ENCODE measurements at regions not wholly inside any gene's neighbourhood (a gene's known extent, or its start where the extent isn't known, plus 50 kb on each side); places are given as distances from the start of the nearest gene placed in this dataset.

GRCh38 chr2:217667035-217667434, 335.8 kb downstream of the TNS1 start:
- Histone ChIP-seq H3K27me3 (ENCODE audit: control insufficient read depth, insufficient read depth, low read length) (no peaks in the 10 kb centered on the region), H3K27ac (ENCODE audit: low read depth, low read length) (peak overlapping the region; percentile 47), H3K36me3 (ENCODE audit: control insufficient read depth, insufficient read depth, low read length) (no peaks in the 10 kb centered on the region), H3K4me1 (ENCODE audit: control insufficient read depth, insufficient read depth, low read length) (no peaks in the 10 kb centered on the region), H3K9me3 (ENCODE audit: control insufficient read depth, insufficient read depth, low read length) (no peaks in the 10 kb centered on the region), H3K4me3 (ENCODE audit: low read depth, low read length) (no peak overlapping the region)
- WGBS (ENCODE audit: insufficient coverage), result 78% methylated on average over 2 of the region's 2 CpGs
- DNase-seq (ENCODE audit: low read depth in 4 of 6, low spot score in 6 of 6), result no peak

GRCh38 chr2:217666338-217666737, 336.5 kb downstream of the TNS1 start:
- H3K9me3 ChIP-seq (ENCODE audit: control insufficient read depth, insufficient read depth, low read length), result no peaks in the 10 kb centered on the region
- H3K27ac ChIP-seq (ENCODE audit: low read depth, low read length), result no peak overlapping the region
- no peaks in the 10 kb centered on the region for H3K36me3 ChIP-seq (ENCODE audit: control insufficient read depth, insufficient read depth, low read length)
- 100% methylated on average over 1 of the region's 2 CpGs for WGBS (ENCODE audit: insufficient coverage)
- H3K27me3 ChIP-seq (ENCODE audit: control insufficient read depth, insufficient read depth, low read length), result no peaks in the 10 kb centered on the region
- H3K4me1 ChIP-seq (ENCODE audit: control insufficient read depth, insufficient read depth, low read length), result no peaks in the 10 kb centered on the region
- DNase-seq (ENCODE audit: low read depth in 4 of 6, low spot score in 6 of 6), result no peak
- H3K4me3 ChIP-seq (ENCODE audit: low read depth, low read length), result no peak overlapping the region

- Histone ChIP-seq H3K27ac (ENCODE audit: low read depth, low read length) (no peak overlapping the region), H3K27me3 (ENCODE audit: control insufficient read depth, insufficient read depth, low read length) (no peaks in the 10 kb centered on the region), H3K36me3 (ENCODE audit: control insufficient read depth, insufficient read depth, low read length) (no peaks in the 10 kb centered on the region), H3K4me3 (ENCODE audit: low read depth, low read length) (no peak overlapping the region), H3K4me1 (ENCODE audit: control insufficient read depth, insufficient read depth, low read length) (no peaks in the 10 kb centered on the region), H3K9me3 (ENCODE audit: control insufficient read depth, insufficient read depth, low read length) (no peaks in the 10 kb centered on the region)
- no peak for DNase-seq (ENCODE audit: low read depth in 4 of 6, low spot score in 6 of 6)
- WGBS (ENCODE audit: insufficient coverage), result 83% methylated on average over 1 of the region's 2 CpGs
Measured at GRCh38 chr2:217664761-217665160, 338.0 kb downstream of the TNS1 start.

GRCh38 chr2:217662984-217663602, 339.7 kb downstream of the TNS1 start:
- Histone ChIP-seq H3K27me3 (ENCODE audit: control insufficient read depth, insufficient read depth, low read length) (no peaks in the 10 kb centered on the region), H3K4me1 (ENCODE audit: control insufficient read depth, insufficient read depth, low read length) (no peaks in the 10 kb centered on the region), H3K36me3 (ENCODE audit: control insufficient read depth, insufficient read depth, low read length) (no peaks in the 10 kb centered on the region), H3K4me3 (ENCODE audit: low read depth, low read length) (no peak overlapping the region), H3K27ac (ENCODE audit: low read depth, low read length) (no peak overlapping the region), H3K9me3 (ENCODE audit: control insufficient read depth, insufficient read depth, low read length) (no peaks in the 10 kb centered on the region)
- DNase-seq (ENCODE audit: low read depth in 4 of 6, low spot score in 6 of 6), result no peak
- WGBS (ENCODE audit: insufficient coverage), result 94% methylated on average over 3 of the region's 3 CpGs

GRCh38 chr2:217661378-217661777, 341.4 kb downstream of the TNS1 start:
- H3K9me3 ChIP-seq (ENCODE audit: control insufficient read depth, insufficient read depth, low read length), result no peaks in the 10 kb centered on the region
- no peaks in the 10 kb centered on the region for H3K27me3 ChIP-seq (ENCODE audit: control insufficient read depth, insufficient read depth, low read length)
- no peak overlapping the region for H3K27ac ChIP-seq (ENCODE audit: low read depth, low read length)
- H3K36me3 ChIP-seq (ENCODE audit: control insufficient read depth, insufficient read depth, low read length), result no peaks in the 10 kb centered on the region
- DNase-seq (ENCODE audit: low read depth in 4 of 6, low spot score in 6 of 6), result no peak
- no peak overlapping the region for H3K4me3 ChIP-seq (ENCODE audit: low read depth, low read length)
- H3K4me1 ChIP-seq (ENCODE audit: control insufficient read depth, insufficient read depth, low read length), result peaks cover 11% of the 10 kb centered on the region

- Histone ChIP-seq H3K4me3 (ENCODE audit: low read depth, low read length) (no peak overlapping the region), H3K27me3 (ENCODE audit: control insufficient read depth, insufficient read depth, low read length) (no peaks in the 10 kb centered on the region), H3K27ac (ENCODE audit: low read depth, low read length) (no peak overlapping the region), H3K36me3 (ENCODE audit: control insufficient read depth, insufficient read depth, low read length) (no peaks in the 10 kb centered on the region), H3K4me1 (ENCODE audit: control insufficient read depth, insufficient read depth, low read length) (peaks cover 15% of the 10 kb centered on the region), H3K9me3 (ENCODE audit: control insufficient read depth, insufficient read depth, low read length) (no peaks in the 10 kb centered on the region)
- no peak for DNase-seq (ENCODE audit: low read depth in 4 of 6, low spot score in 6 of 6)
Measured at GRCh38 chr2:217660423-217660822, 342.4 kb downstream of the TNS1 start.

- Histone ChIP-seq H3K36me3 (ENCODE audit: control insufficient read depth, insufficient read depth, low read length) (no peaks in the 10 kb centered on the region), H3K4me3 (ENCODE audit: low read depth, low read length) (no peak overlapping the region), H3K4me1 (ENCODE audit: control insufficient read depth, insufficient read depth, low read length) (peaks cover 15% of the 10 kb centered on the region), H3K9me3 (ENCODE audit: control insufficient read depth, insufficient read depth, low read length) (no peaks in the 10 kb centered on the region), H3K27me3 (ENCODE audit: control insufficient read depth, insufficient read depth, low read length) (no peaks in the 10 kb centered on the region), H3K27ac (ENCODE audit: low read depth, low read length) (no peak overlapping the region)
- peak in 1 of 6 donors; percentile 33 for DNase-seq (ENCODE audit: low read depth in 4 of 6, low spot score in 6 of 6)
Measured at GRCh38 chr2:217658806-217659205, 344.0 kb downstream of the TNS1 start.

GRCh38 chr2:217657252-217657651, 345.5 kb downstream of the TNS1 start:
- Histone ChIP-seq H3K4me1 (ENCODE audit: control insufficient read depth, insufficient read depth, low read length) (peaks cover 21% of the 10 kb centered on the region), H3K9me3 (ENCODE audit: control insufficient read depth, insufficient read depth, low read length) (no peaks in the 10 kb centered on the region), H3K36me3 (ENCODE audit: control insufficient read depth, insufficient read depth, low read length) (no peaks in the 10 kb centered on the region), H3K27me3 (ENCODE audit: control insufficient read depth, insufficient read depth, low read length) (no peaks in the 10 kb centered on the region), H3K4me3 (ENCODE audit: low read depth, low read length) (no peak overlapping the region), H3K27ac (ENCODE audit: low read depth, low read length) (peak overlapping the region; percentile 58)
- 62% methylated on average over 8 of the region's 9 CpGs for WGBS (ENCODE audit: insufficient coverage)
- DNase-seq (ENCODE audit: low read depth in 4 of 6, low spot score in 6 of 6), result peak in 3 of 6 donors; percentile 39 to 76 (median 44)

- Histone ChIP-seq H3K4me1 (ENCODE audit: control insufficient read depth, insufficient read depth, low read length) (peaks cover 21% of the 10 kb centered on the region), H3K9me3 (ENCODE audit: control insufficient read depth, insufficient read depth, low read length) (no peaks in the 10 kb centered on the region), H3K4me3 (ENCODE audit: low read depth, low read length) (no peak overlapping the region), H3K27ac (ENCODE audit: low read depth, low read length) (no peak overlapping the region), H3K36me3 (ENCODE audit: control insufficient read depth, insufficient read depth, low read length) (no peaks in the 10 kb centered on the region), H3K27me3 (ENCODE audit: control insufficient read depth, insufficient read depth, low read length) (no peaks in the 10 kb centered on the region)
- no peak for DNase-seq (ENCODE audit: low read depth in 4 of 6, low spot score in 6 of 6)
- WGBS (ENCODE audit: insufficient coverage), result 79% methylated on average over 3 of the region's 3 CpGs
Measured at GRCh38 chr2:217656316-217656715, 346.5 kb downstream of the TNS1 start.

- no peaks in the 10 kb centered on the region for H3K9me3 ChIP-seq (ENCODE audit: control insufficient read depth, insufficient read depth, low read length)
- H3K36me3 ChIP-seq (ENCODE audit: control insufficient read depth, insufficient read depth, low read length), result no peaks in the 10 kb centered on the region
- WGBS (ENCODE audit: insufficient coverage), result no CpG with 5 or more reads among the region's 1 CpG
- H3K27ac ChIP-seq (ENCODE audit: low read depth, low read length), result no peak overlapping the region
- H3K27me3 ChIP-seq (ENCODE audit: control insufficient read depth, insufficient read depth, low read length), result no peaks in the 10 kb centered on the region
- H3K4me1 ChIP-seq (ENCODE audit: control insufficient read depth, insufficient read depth, low read length), result peaks cover 21% of the 10 kb centered on the region
- DNase-seq (ENCODE audit: low read depth in 4 of 6, low spot score in 6 of 6), result no peak
- H3K4me3 ChIP-seq (ENCODE audit: low read depth, low read length), result no peak overlapping the region
Measured at GRCh38 chr2:217655651-217656050, 347.1 kb downstream of the TNS1 start.

Data from spinal cord (tissue), 9 donors.